OCI-LY3 (cell line): ENCODE measurements at regions not wholly inside any gene's neighbourhood (a gene's known extent, or its start where the extent isn't known, plus 50 kb on each side); places are given as distances from the start of the nearest gene placed in this dataset.

ENCODE experiments used
- H2AFZ ChIP-seq: fragments of 200-600, 300-600 bp; shearing (Covaris generic); 2 replicates; pipeline ENCODE4 v1.6.0; 2014; ENCODE audit warnings: antibody characterized with exemption, low read depth, low read length
- H3K27ac ChIP-seq: fragments of 200-600, 300-600 bp; sonication (generic); 2 replicates; pipeline ENCODE4 v1.5.1; 2014; ENCODE audit warnings: mild to moderate bottlenecking, low read length, moderate library complexity, mixed read lengths
- H3K27me3 ChIP-seq: fragments of 200-600, 300-600 bp; sonication (generic); 2 replicates; pipeline ENCODE4 v1.6.1; 2014; ENCODE audit warnings: low read depth, low read length, mixed read lengths
- H3K36me3 ChIP-seq: fragments of 200-600, 300-600 bp; sonication (generic); replicated peaks from 2 replicates; pipeline ENCODE3; 2014; ENCODE audit warnings: low read depth, low read length, mixed read lengths
- H3K4me1 ChIP-seq: fragments of 300-600, 200-600 bp; sonication (generic); 2 replicates; pipeline ENCODE4 v1.6.1; 2014; ENCODE audit warnings: low read length, mixed read lengths
- H3K4me2 ChIP-seq: fragments of 200-600, 300-600 bp; sonication (generic); 2 replicates; pipeline ENCODE4 v1.6.1; 2014; ENCODE audit warnings: low read length, mixed read lengths
- H3K4me3 ChIP-seq: fragments of 300-600, 200-600 bp; sonication (generic); 2 replicates; pipeline ENCODE4 v1.5.1; 2014; ENCODE audit warnings: antibody characterized with exemption, mild to moderate bottlenecking, low read length, moderate library complexity
- H3K79me2 ChIP-seq: fragments of 300-600, 200-600 bp; shearing (Covaris generic); 2 replicates; pipeline ENCODE4 v1.6.1; 2014; ENCODE audit warnings: mild to moderate bottlenecking, low read length, mixed read lengths
- H3K9ac ChIP-seq: fragments of 300-600, 200-600 bp; shearing (Covaris generic); 2 replicates; pipeline ENCODE4 v1.6.0; 2014; ENCODE audit warnings: mild to moderate bottlenecking, low read length, moderate library complexity
- H3K9me3 ChIP-seq: fragments of 200-600, 300-600 bp; shearing (Covaris generic); 2 replicates; pipeline ENCODE4 v1.6.1; 2014; ENCODE audit warnings: low read length, mixed read lengths; ENCODE audit not compliant: insufficient read depth
- H4K20me1 ChIP-seq: fragments of 200-600, 300-600 bp; sonication (generic); 2 replicates; pipeline ENCODE4 v1.6.1; 2016; ENCODE audit warnings: low read length, mixed read lengths; ENCODE audit not compliant: insufficient read depth
- EZH2phosphoT487 ChIP-seq: fragments of 200-600 bp; shearing (Covaris generic); IDR thresholded peaks from 2 replicates; pipeline ENCODE4 v1.6.1; 2018; ENCODE audit warnings: antibody characterized with exemption, mixed run types, low read depth
- TF ChIP-seq, protein P1 (sequence below): fragments of 200-600, 300-600 bp; sonication (generic); IDR thresholded peaks from 2 replicates; pipeline ENCODE4 v1.5.1; 2014; ENCODE audit warnings: antibody characterized with exemption, low read length, low read depth

DNA sequence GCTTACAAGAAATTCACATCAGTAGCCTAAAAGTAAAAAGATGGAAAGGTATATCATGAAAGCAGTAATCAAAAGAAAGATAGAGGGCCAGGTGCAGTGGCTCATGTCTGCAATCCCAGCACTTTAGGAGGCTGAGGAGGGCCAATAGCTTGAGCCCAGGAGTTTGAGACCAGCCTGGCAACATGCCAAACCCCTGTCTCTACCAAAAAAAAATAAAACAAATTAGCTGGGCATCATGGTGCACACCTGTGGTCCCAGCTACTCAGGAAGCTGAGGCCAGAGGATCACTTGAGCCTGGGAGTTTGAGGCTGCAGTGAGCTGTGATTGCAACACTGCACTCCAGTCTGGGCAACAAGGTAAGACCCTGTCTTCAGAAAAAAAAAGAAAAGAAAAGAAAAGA is 55.5 kb downstream of the GSPT2 start:
- no peak for TF ChIP-seq EZH2phosphoT487
- TF ChIP-seq, protein P1, sequence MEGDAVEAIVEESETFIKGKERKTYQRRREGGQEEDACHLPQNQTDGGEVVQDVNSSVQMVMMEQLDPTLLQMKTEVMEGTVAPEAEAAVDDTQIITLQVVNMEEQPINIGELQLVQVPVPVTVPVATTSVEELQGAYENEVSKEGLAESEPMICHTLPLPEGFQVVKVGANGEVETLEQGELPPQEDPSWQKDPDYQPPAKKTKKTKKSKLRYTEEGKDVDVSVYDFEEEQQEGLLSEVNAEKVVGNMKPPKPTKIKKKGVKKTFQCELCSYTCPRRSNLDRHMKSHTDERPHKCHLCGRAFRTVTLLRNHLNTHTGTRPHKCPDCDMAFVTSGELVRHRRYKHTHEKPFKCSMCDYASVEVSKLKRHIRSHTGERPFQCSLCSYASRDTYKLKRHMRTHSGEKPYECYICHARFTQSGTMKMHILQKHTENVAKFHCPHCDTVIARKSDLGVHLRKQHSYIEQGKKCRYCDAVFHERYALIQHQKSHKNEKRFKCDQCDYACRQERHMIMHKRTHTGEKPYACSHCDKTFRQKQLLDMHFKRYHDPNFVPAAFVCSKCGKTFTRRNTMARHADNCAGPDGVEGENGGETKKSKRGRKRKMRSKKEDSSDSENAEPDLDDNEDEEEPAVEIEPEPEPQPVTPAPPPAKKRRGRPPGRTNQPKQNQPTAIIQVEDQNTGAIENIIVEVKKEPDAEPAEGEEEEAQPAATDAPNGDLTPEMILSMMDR = no peak
- Histone ChIP-seq H3K9ac (no peak overlapping the region), H2AFZ (no peak overlapping the region), H3K27me3 (no peaks in the 10 kb centered on the region), H3K4me1 (peaks cover 14% of the 10 kb centered on the region), H3K9me3 (no peaks in the 10 kb centered on the region), H3K79me2 (peaks cover 1% of the 10 kb centered on the region; the same call in 1 of the 2 replicates), H3K4me3 (no peak overlapping the region), H3K36me3 (no peaks in the 10 kb centered on the region), H4K20me1 (no peaks in the 10 kb centered on the region), H3K4me2 (no peak overlapping the region), H3K27ac (no peak overlapping the region)

DNA sequence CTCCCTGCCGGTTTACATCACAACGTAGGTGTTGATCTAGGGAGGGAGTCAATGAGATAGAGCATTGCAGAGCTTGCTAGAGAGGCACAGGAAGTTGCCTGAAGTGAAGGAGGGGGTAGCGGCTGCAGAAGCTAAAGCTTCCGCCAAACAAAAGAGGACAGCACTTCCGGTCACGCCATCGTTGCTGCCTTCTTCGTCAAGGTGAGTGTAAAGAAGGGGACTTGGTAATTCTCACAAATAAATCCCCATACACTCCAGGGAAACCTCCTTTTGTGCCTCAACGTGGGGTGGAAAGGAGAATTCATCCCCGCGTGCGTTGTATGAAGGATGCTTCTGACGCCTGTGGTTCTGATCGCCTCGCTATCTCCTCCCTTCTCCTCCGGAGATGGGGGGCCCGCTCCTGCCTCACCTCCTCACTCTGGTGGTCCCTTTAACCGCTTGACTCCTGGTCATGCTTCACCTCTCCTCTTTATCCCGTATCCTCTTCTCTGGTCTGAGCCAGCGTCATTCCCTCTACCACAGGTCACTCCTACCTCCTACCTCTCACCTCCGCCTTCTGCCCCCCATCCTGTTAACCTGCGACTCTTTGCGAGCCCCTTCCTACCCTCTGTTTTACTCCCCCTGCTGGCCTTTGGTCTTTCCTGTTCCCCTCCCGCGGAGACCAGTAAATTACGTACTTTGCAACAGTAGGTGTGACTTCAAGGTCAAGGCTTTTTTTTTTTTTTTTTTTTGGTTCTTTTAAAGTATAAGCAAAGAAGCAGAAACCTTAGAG is 59.9 kb downstream of the GSPT2 start:
- TF ChIP-seq EZH2phosphoT487 = no peak
- TF ChIP-seq, protein P1 = peak; percentile 54
- Histone ChIP-seq H3K27ac (peak overlapping the region; percentile 59), H3K36me3 (peaks cover 4% of the 10 kb centered on the region), H4K20me1 (no peaks in the 10 kb centered on the region), H3K4me1 (peaks cover 11% of the 10 kb centered on the region), H3K79me2 (peaks cover 11% of the 10 kb centered on the region), H2AFZ (peak overlapping the region; percentile 97), H3K9ac (peak overlapping the region; percentile 85), H3K4me3 (peak overlapping the region; percentile 90), H3K4me2 (peak overlapping the region; percentile 78), H3K27me3 (no peaks in the 10 kb centered on the region), H3K9me3 (no peaks in the 10 kb centered on the region)

DNA sequence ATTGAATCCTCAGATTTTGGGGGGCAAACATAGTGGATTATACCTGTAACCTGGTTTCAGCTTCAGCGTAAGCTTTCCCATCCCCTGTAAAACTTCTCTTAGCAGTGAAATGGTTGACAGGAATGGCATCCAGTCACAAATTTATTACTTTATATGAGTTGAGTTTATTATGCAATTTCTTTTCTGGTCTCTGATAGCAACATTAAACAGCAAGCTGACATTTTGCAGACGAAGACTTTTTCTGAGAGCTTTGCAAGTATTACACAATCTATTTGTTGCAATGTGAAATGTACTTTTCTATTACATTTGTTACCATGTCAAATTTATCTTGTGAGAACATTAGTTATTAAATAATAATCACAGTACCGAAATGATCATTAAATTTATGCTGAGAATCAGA is 60.6 kb downstream of the GSPT2 start:
- Histone ChIP-seq H3K27ac (no peak overlapping the region), H3K4me2 (peak overlapping the region; percentile 78), H4K20me1 (no peaks in the 10 kb centered on the region), H3K79me2 (peaks cover 11% of the 10 kb centered on the region), H2AFZ (no peak overlapping the region), H3K27me3 (no peaks in the 10 kb centered on the region), H3K4me3 (peak overlapping the region; percentile 90), H3K9ac (peak overlapping the region; percentile 85), H3K9me3 (no peaks in the 10 kb centered on the region), H3K36me3 (peaks cover 4% of the 10 kb centered on the region), H3K4me1 (peaks cover 11% of the 10 kb centered on the region)
- TF ChIP-seq EZH2phosphoT487 = no peak
- TF ChIP-seq, protein P1 = no peak

- H3K27me3 ChIP-seq = no peaks in the 10 kb centered on the region
- H3K9ac ChIP-seq = no peak overlapping the region
- peaks cover 11% of the 10 kb centered on the region for H3K79me2 ChIP-seq
- peaks cover 4% of the 10 kb centered on the region for H3K36me3 ChIP-seq
- H3K9me3 ChIP-seq = no peaks in the 10 kb centered on the region
- H2AFZ ChIP-seq = no peak overlapping the region
- H4K20me1 ChIP-seq = no peaks in the 10 kb centered on the region
- TF ChIP-seq EZH2phosphoT487 = no peak
- TF ChIP-seq, protein P1 = no peak
- no peak overlapping the region for H3K27ac ChIP-seq
- H3K4me1 ChIP-seq = peaks cover 11% of the 10 kb centered on the region
- no peak overlapping the region for H3K4me2 ChIP-seq
- no peak overlapping the region for H3K4me3 ChIP-seq
Measured at GRCh38 chrX:51804741-51805140, 61.5 kb downstream of the GSPT2 start.
